IPS-18c (cell line): ENCODE measurements at regions not wholly inside any gene's neighbourhood (a gene's known extent, or its start where the extent isn't known, plus 50 kb on each side); places are given as distances from the start of the nearest gene placed in this dataset.

Experiments
- H3K4me3 ChIP-seq: 2 replicates; pipeline ENCODE4 v1.7.0; 2013; ENCODE audit warnings: low read depth, mild to moderate bottlenecking, low read length, moderate library complexity; ENCODE audit not compliant: insufficient read depth
- H3K9me3 ChIP-seq: one replicate; pipeline ENCODE4 v1.6.1; 2013; ENCODE audit warnings: mild to moderate bottlenecking, low read length, moderate library complexity; ENCODE audit not compliant: control insufficient read depth, insufficient read depth

DNA sequence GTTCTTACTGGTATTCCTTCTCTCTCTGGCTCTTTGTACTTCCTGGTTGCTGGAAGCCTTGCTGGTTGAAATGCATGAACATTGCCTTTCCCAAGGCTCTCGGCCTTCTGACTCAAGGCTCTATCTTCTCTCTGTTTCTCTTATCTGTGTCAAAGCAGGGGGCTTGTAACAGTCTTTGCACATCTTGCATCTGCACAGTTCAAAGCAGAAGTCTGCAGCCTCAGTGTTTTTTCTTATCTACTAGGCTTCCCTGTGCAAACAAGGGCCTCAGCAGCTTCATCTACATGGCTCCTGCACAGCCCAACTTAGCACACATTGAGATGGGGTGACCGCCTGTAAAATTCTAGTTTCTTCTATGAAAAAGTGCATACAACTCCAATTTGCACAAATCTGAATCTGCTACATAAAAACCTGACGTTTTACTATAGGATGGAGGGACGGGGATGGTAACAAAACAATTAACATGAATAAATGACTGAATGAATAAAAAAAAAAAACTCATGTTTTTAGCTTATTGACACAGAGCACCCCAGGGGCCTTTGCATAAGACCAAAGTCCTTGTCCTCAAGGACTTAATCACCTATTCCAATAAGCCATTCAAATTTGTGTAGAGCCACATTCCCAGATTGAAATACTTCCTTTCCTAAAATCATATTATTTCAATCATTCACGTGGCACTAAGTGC is 458.3 kb downstream of the LMO4 start:
- Histone ChIP-seq H3K4me3 (no peak overlapping the region), H3K9me3 (no peaks in the 10 kb centered on the region)

DNA sequence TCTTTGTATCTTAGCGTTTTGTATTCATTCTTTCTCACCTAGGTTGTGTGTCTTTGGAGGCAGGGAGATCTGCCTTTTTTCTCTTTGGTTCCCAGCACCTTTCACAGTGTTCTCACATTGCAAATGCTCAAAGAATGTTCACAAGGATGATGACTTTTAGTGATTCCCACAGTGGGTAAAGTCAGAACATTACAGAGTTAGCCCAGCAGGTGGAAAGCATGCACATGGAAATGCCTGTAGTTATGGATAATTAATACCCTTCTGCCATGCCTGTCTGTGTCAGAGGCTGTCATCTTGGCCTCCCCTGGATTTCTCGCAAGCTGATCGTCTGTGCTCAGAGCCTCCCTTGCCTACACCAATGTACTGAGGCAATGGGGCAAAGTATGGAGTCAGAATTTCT is 458.9 kb downstream of the LMO4 start:
- no peaks in the 10 kb centered on the region for H3K9me3 ChIP-seq

DNA sequence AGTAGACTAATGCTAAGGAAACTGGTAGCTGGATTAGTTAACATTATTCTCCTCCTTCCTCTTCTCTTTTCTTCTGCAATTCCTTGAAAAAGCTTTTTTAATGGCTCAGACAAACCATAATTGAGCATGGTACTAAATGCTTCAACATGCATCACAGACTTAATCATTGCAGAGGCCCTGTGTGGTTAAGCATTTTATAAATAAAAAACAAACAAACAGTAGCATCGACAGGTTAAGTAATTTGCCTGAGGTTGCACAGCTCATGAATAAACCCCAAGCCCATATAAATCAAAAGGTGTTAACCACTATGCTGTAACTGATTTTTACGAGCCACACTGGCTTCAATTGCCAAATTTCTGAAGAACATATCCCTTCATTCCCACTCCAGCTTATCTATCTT is 462.1 kb downstream of the LMO4 start:
- Histone ChIP-seq H3K4me3 (no peak overlapping the region), H3K9me3 (no peaks in the 10 kb centered on the region)

More for the DNA sequence above, 458.9 kb downstream of the LMO4 start:
- H3K4me3 ChIP-seq = no peak overlapping the region

DNA sequence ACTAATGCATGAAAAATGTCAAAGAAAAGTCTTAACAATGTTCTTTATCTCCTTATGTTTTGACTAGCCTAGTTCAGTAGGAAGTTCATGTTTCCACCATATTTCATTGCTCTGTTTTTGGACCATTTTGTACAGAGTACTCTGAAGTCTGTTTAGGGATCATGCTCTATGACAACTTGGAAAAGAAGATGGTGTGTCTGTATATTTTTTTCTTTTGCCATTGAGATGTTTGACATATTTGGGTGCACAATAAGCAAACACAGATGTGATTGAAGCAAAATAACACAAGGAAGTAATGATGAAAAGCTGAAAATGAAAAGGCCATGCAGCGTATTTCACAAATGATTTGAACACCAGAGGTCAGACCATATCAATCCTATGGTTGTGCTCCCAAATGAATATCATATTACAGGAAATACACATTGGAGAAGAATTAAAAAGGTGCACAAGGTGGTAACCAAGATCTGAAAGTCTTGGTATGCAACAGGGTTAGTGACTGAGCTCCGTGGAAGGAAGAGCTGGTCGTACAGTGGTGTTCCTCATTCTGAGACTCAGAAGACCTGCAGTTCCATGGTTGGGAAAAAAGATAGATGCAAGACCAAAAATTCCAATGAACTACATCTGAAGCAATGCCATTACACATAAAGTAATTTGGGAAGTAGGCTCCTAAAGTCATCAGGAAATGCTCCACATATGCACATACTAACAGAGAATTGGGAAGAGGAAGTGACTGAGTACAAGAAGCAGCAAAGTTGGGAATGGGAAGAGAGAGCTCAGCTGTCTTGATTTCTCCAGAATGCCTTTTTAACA is 463.5 kb downstream of the LMO4 start:
- Histone ChIP-seq H3K9me3 (no peaks in the 10 kb centered on the region), H3K4me3 (no peak overlapping the region)

DNA sequence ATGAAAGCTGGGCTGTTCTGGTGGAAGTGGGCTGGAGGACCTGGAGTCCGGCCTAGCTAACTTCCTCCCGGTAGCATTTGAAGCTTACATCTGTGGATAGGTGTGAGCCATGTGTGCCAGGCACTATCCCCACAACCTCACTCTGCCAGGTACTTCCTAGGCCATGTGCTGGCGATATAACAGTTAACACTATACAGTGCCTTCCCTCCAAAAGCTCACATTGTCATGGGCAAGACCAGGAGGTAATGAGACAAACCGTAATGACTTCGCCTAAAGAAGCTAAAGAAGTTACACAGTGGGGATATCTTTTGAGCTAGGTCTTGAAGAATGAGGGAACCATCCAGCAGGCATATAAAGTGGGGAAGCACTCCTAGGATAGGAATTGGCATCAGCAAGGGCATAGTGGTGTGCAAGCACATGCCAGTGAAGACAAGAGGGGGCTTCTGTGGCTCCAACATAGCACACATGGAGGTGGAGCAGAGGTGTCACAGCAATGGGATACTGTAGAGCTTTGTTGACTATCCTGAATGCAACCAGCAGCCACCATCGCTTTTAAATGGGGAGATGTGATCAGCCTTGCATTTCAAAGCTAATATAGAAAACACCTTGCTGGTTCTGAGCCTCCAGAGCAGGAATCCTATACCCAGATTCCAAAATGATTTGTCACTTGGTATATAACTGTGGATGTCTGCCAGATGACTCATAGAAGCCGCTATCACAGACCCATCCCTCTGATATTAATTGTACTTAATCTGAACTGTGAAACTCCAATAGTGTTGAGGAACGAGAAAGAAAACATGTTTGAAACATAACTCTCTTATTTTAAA is 466.3 kb downstream of the LMO4 start:
- H3K4me3 ChIP-seq = no peak overlapping the region; the same call in 1 of the 2 replicates
- H3K9me3 ChIP-seq = no peaks in the 10 kb centered on the region

DNA sequence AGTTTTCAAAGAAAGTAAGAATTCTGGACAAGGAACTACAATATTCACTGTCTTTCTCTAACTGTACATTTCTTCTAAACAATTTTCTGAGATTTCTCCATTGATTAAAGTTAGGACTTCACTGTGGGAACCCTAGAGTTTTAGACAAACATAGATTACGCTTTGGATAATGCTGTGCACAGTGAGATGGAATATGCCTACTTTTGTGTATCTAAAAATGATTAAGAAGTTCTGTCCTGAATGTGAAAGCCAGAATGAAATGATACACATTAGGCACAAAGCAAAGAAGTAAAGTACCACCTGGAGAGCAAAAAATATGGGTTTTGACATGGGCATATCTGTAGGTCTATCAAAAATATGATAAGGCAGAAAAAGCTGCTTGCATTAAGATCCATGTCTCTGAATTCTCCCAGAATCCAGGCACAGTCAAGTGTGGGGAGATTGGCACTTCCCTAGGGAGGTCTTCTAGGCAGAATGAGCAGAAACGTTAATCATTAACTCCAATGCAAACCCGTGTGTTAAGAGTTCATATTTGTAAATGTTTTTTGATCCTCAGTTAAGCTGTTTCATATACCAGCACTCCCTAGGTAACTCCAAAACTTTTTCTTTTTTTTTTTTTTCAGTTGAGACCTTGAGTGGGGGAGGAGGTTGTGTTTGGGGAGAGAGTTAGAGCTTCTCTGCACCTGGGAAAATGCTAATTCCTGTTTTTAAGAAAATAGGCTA is 467.1 kb downstream of the LMO4 start:
- Histone ChIP-seq H3K4me3 (no peak overlapping the region), H3K9me3 (no peaks in the 10 kb centered on the region)

DNA sequence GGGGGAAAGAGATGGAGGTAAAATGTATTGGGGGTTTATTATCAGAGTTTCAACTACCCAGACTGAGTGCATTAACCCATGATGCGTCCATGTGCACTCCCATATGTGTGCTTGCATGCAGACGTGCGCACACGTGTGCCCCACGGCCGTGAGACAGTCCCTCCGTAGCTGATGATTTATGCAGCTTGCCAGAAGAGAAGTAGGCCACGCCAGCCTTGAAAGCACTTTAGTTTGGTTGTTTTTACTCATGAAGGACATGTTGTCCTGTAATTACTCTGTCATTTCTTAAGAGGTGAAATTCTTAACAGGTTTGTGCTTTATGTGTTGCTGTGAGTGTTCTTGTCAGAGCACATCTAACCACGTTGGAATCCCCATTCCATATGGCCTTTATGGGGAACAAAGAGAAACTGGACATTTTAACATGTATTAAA is 467.8 kb downstream of the LMO4 start:
- H3K9me3 ChIP-seq = no peaks in the 10 kb centered on the region
- no peak overlapping the region for H3K4me3 ChIP-seq

DNA sequence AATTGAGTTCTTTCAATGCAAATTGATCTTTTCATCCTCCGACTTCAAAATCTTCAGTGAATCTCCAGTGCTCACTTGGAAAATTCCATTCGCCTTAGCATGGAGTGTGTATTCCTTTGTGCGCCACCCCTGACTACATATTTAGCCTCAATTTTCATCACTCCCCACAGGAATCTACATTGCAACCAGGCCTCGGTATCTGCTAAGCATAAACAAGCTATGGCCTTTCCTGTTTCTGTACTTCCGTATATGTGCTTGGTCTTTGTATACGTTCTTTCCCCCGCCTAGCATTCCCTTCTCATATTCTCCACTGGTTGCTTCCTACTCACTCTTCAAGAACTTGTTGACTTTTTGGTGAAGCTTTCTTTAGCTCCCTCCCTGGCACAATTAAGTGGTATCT is 470.8 kb downstream of the LMO4 start:
- Histone ChIP-seq H3K4me3 (no peak overlapping the region), H3K9me3 (no peaks in the 10 kb centered on the region)

DNA sequence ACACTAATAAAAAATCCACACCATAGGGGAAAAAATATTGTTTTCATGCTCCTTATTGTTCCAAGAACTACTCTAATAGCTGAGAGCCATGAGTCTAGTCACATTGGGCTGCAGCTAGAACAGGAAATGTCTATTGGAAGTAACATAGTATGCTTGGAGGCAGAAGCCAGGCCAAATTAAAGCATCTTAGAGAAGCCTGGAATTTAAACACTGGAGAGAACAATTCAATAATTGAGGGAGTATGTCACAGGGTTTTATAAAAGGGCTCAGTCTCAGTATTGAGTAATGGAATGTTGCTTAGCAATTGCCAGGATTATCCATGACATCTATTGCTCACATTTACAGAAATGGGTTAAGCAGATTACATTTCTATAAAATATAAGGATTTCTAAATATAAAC is 471.3 kb downstream of the LMO4 start:
- Histone ChIP-seq H3K9me3 (no peaks in the 10 kb centered on the region), H3K4me3 (no peak overlapping the region)

DNA sequence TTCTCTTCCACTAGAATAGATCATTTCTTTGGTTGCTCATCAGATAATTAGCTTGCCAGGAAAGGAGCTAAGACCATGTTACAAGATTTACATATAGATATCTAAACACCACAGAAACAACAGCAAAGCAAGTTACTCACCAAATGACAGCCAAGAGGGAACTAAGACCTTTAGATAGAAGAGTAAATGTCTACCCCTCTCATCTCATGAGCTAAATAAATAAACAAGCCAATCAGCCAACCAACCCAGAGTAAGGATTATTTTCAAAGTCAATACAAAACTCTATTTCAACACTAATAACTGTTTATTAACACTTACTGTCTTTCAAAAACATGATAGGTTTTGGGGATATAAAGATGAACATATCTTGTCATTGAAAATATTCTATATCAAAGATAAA is 474.7 kb downstream of the LMO4 start:
- Histone ChIP-seq H3K9me3 (no peaks in the 10 kb centered on the region), H3K4me3 (no peak overlapping the region)

DNA sequence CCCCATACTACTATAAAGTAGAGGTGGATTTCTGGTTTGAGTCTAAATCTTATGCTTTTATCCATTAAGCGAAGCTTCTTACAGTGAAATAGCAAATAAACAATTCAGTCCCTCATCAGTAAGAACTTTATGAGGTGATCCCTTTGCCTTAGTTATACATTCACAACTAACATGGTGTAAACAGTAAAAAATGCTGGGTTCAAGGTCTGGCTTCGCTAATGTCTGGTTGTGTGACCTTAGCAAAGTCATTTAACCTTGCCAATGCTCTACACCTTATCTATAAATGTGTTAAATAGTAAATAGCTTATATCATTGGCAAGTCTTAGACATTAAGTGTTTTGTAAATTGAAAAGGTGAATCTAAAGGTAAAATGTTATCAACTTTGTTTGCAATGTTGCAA is 475.4 kb downstream of the LMO4 start:
- H3K9me3 ChIP-seq = no peaks in the 10 kb centered on the region
- H3K4me3 ChIP-seq = no peak overlapping the region

DNA sequence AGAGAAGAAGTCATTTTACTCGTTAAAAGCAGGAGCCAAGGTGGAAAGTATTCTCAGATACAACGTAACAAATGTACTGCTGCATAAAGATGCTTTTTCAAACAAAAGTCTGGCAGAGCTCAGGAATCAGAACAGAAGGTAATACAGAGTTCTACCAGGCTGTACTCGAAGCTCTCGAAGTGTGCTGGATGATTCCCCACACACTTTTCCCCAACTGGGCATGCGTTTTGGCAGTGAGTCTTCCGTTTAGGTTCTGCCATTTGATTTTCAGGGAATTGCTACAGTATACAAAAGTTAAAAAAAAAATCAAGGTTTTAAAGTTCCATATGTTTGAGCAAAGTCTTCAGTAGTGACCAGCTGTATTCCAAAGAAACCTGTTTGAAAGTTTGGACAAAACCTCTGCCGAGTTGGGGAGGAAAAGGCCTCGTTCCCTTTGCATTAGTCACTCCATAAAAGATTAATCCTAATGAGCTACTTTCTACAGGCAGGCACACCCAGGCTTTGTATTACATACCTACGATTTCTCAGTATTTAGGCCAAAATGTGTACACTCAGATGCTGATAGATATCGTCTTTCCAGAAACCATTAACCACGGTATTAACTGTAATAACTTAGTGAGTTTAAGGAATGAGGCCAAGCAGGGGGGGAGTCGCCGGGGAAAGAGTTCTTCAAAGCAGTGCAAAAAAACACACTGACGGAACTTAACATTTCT is 477.1 kb downstream of the LMO4 start:
- Histone ChIP-seq H3K4me3 (no peak overlapping the region), H3K9me3 (no peaks in the 10 kb centered on the region)

DNA sequence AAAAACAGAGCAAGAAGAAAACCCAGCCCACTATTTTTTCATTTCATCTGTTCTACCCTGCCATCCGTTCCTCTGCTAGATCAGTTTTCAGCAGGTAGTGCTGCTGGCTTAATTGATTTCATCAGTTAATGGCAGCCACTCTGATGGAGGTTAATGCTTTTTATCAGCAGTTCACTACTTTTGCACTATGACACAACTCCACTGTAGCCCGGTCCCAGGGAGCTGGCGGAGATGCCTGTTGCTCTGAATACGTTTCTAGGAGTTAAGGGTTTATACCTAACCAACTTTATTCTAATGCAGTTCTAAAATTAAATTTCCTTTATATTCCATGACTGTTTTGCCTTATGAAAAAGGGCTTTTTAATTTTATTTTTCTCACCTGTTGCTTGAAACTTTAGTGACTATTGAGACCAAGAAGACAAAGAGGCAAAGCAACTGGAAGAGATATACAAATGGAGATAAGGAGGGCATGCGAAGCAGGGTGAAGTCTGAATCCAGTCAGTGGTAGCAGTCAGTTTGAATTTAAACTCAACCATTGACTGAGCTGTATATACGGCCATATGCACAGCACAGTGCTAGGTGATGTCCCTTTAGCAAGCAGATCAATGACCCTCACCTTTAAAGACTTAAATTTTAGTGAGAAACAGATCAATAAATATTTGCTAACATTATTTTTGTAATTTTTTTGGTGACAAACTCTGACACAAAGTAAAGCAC is 477.9 kb downstream of the LMO4 start:
- Histone ChIP-seq H3K9me3 (no peaks in the 10 kb centered on the region), H3K4me3 (no peak overlapping the region)

DNA sequence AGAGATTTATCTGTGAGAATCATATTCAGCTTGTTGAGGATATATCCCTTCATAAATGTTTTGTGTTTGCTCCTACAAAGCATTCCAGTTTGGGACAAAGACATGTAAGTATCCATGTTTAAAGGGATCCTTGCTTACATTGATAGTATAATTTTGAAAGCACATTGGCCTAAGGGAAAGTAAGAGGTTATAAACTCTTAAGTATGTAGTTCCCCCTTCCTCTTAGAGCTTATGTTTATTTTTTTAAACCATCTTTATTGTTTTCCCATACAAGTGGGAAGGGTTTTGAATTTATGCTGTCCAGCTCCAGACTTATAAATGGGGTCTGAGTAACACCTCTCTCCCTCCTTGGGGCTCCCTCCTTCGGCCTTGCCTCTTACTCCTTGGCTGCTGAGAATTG is 481.5 kb downstream of the LMO4 start:
- no peaks in the 10 kb centered on the region for H3K9me3 ChIP-seq
- no peak overlapping the region for H3K4me3 ChIP-seq

DNA sequence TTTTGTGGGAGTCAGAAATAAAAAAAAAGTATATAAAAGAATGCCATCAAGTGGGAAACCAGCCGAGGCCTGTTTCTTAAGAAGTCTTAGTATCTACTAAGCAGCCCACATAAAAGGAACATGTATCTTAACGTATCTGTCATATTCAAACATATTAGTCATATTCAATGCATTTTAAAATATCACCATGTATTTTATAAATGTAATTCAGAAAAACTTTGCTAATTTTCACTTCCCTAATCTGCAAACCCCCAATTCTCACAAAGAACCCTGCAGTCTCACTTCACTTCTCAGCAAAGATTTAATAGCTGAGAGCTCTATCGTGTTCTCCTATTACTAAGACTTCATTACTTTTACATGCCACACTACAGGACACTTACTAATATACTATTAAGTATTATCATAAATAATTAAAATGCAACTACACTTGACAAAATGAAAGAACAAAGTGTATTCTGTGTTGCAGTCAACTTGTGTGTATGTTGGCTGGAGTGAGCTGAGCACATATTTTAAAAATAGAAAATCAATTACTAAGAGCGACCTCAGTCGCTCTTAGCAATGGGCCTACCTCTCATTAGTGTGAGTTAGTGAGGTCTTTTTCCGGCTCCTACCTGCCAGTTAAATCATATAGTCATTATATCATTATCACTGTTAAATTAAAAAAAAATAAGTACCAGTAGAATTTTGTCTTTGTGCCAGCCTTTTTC is 484.3 kb downstream of the LMO4 start:
- Histone ChIP-seq H3K9me3 (no peaks in the 10 kb centered on the region), H3K4me3 (no peak overlapping the region)

DNA sequence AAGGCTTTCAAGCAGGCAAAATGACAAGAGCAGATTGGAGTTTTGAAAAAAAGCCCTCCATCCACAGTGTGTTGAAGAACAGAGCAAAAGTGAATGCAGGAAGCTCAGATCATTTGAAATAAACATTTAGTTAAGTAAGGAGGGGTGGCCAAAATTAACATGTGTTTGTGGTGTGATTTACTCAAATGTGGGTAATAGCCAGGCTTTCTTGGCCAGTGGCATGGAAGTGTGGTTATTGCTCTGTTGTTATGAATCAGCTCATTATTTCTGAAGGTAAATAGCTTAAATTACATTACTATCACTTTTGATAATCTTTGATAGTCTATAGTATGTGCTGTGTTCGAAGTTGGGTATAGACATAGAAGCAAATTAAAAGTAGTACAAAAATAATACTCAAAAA is 485.9 kb downstream of the LMO4 start:
- Histone ChIP-seq H3K9me3 (no peaks in the 10 kb centered on the region), H3K4me3 (no peak overlapping the region)
